HG02588 (cell line): ENCODE measurements at regions not wholly inside any gene's neighbourhood (a gene's known extent, or its start where the extent isn't known, plus 50 kb on each side); places are given as distances from the start of the nearest gene placed in this dataset.

Experiments
- ATAC-seq: cut with Tn5 transposase; IDR thresholded peaks from one replicate; pipeline ENCODE4 v1.9.1; 2021; ENCODE audit warnings: mild to moderate bottlenecking, moderate library complexity; ENCODE audit not compliant: unreplicated experiment

- no peak for ATAC-seq
Measured at GRCh38 chr2:181766129-181766528, 85.8 kb upstream of the NEUROD1 start.

- ATAC-seq, result no peak
Measured at GRCh38 chr2:181770150-181770549, 89.8 kb upstream of the NEUROD1 start.

GRCh38 chr2:181771356-181771755 is 91.0 kb upstream of the NEUROD1 start:
- ATAC-seq, result no peak

- ATAC-seq, result no peak
Measured at GRCh38 chr2:181772334-181772733, 92.0 kb upstream of the NEUROD1 start.

GRCh38 chr2:181772777-181773176 is 92.5 kb upstream of the NEUROD1 start:
- ATAC-seq, result no peak

GRCh38 chr2:181774685-181775084 is 94.4 kb upstream of the NEUROD1 start:
- ATAC-seq, result no peak

GRCh38 chr2:181776336-181776735 is 96.0 kb upstream of the NEUROD1 start:
- no peak for ATAC-seq

GRCh38 chr2:181777734-181778133 is 97.4 kb upstream of the NEUROD1 start:
- ATAC-seq, result no peak

GRCh38 chr2:181778621-181779201 is 98.4 kb upstream of the NEUROD1 start:
- no peak for ATAC-seq

- ATAC-seq, result no peak
Measured at GRCh38 chr2:181779288-181780021, 99.1 kb upstream of the NEUROD1 start.

- peak; percentile 71 for ATAC-seq
Measured at GRCh38 chr2:181780047-181780651, 99.8 kb upstream of the NEUROD1 start.

GRCh38 chr2:181780657-181781056 is 100.3 kb upstream of the NEUROD1 start:
- peak; percentile 8 for ATAC-seq

GRCh38 chr2:181781078-181781786 is 100.9 kb upstream of the NEUROD1 start:
- peak; percentile 63 for ATAC-seq

GRCh38 chr2:181782660-181783059 is 102.3 kb upstream of the NEUROD1 start:
- no peak for ATAC-seq

GRCh38 chr2:181784556-181784955 is 104.2 kb upstream of the NEUROD1 start:
- no peak for ATAC-seq

- ATAC-seq, result no peak
Measured at GRCh38 chr2:181785691-181786344, 105.5 kb upstream of the NEUROD1 start.

GRCh38 chr2:181786371-181787228 is 104.9 kb upstream of the ITPRID2 start:
- no peak for ATAC-seq

GRCh38 chr2:181787310-181788048 is 104.1 kb upstream of the ITPRID2 start:
- ATAC-seq, result no peak

- no peak for ATAC-seq
Measured at GRCh38 chr2:181788897-181789555, 102.5 kb upstream of the ITPRID2 start.
